GM18861 (cell line): ENCODE measurements at regions not wholly inside any gene's neighbourhood (a gene's known extent, or its start where the extent isn't known, plus 50 kb on each side); places are given as distances from the start of the nearest gene placed in this dataset.

ENCODE experiments used
- ATAC-seq: cut with Tn5 transposase; IDR thresholded peaks from one replicate; pipeline ENCODE4 v1.9.1; 2021; ENCODE audit not compliant: unreplicated experiment

GRCh38 chr3:167958141-167958540, 137.6 kb downstream of the GOLIM4 start:
- ATAC-seq = no peak

- ATAC-seq = no peak
These were observed 142.8 kb downstream of the GOLIM4 start for GRCh38 chr3:167952969-167953368.

- ATAC-seq = no peak
These were observed 145.5 kb downstream of the GOLIM4 start for GRCh38 chr3:167950212-167950611.

- ATAC-seq = no peak
These were observed 154.3 kb downstream of the GOLIM4 start for GRCh38 chr3:167941234-167941995.

- ATAC-seq = no peak
These were observed 155.5 kb downstream of the GOLIM4 start for GRCh38 chr3:167940241-167940640.

GRCh38 chr3:167938516-167938915, 157.2 kb downstream of the GOLIM4 start:
- no peak for ATAC-seq

- no peak for ATAC-seq
These were observed 159.7 kb downstream of the GOLIM4 start for GRCh38 chr3:167936019-167936418.

GRCh38 chr3:167930453-167930852, 165.3 kb downstream of the GOLIM4 start:
- ATAC-seq = no peak

- ATAC-seq = no peak
These were observed 165.8 kb downstream of the GOLIM4 start for GRCh38 chr3:167929968-167930367.

- ATAC-seq = no peak
These were observed 167.3 kb downstream of the GOLIM4 start for GRCh38 chr3:167928381-167928780.

- ATAC-seq = no peak
These were observed 175.0 kb downstream of the GOLIM4 start for GRCh38 chr3:167920747-167921146.

GRCh38 chr3:167919590-167919989, 176.1 kb downstream of the GOLIM4 start:
- no peak for ATAC-seq

- ATAC-seq = no peak
These were observed 177.0 kb downstream of the GOLIM4 start for GRCh38 chr3:167918686-167919085.

GRCh38 chr3:167918008-167918596, 177.6 kb downstream of the GOLIM4 start:
- ATAC-seq = no peak

- ATAC-seq = no peak
These were observed 177.8 kb downstream of the SERPINI1 start for GRCh38 chr3:167913219-167913835.

- no peak for ATAC-seq
These were observed 174.4 kb downstream of the SERPINI1 start for GRCh38 chr3:167909952-167910351.

GRCh38 chr3:167909504-167909896, 174.0 kb downstream of the SERPINI1 start:
- ATAC-seq = no peak

- ATAC-seq = no peak
These were observed 173.4 kb downstream of the SERPINI1 start for GRCh38 chr3:167908746-167909503.

GRCh38 chr3:167908221-167908620, 172.7 kb downstream of the SERPINI1 start:
- ATAC-seq = no peak

GRCh38 chr3:167901138-167901537, 165.6 kb downstream of the SERPINI1 start:
- ATAC-seq = no peak

- no peak for ATAC-seq
These were observed 163.6 kb downstream of the SERPINI1 start for GRCh38 chr3:167899093-167899492.

- no peak for ATAC-seq
These were observed 162.6 kb downstream of the SERPINI1 start for GRCh38 chr3:167898091-167898490.
